ENCODE measurements at regions not wholly inside any gene's neighbourhood (a gene's known extent, or its start where the extent isn't known, plus 50 kb on each side); places are given as distances from the start of the nearest gene placed in this dataset.

DNA sequence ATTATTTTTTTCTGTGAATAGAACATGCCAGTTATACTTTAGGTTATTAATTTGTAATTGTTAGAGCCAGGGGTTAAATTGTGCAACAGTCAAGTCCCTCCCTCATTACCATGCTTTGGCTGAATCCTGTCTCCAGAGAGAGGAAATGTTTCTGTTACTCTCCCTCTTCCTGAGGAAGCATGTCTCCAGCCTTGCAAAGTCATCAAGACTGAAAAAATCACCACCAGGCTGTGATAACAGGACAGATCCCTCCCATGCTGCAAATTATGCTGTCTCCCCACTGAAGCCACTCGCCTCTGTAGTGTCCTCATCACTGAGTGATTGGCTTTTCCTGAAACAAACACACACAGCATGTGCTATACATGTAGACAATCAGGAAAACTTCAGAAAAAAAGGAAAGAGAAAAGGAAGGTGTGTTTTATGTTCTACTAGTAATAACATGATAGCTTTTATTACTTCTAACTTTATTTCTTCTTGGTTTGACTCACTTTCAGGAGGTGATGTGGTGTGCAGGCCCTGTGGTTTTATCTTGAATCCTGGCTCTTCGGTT is 290.0 kb upstream of the JAG1 start:
- TF ChIP-seq, protein P1, sequence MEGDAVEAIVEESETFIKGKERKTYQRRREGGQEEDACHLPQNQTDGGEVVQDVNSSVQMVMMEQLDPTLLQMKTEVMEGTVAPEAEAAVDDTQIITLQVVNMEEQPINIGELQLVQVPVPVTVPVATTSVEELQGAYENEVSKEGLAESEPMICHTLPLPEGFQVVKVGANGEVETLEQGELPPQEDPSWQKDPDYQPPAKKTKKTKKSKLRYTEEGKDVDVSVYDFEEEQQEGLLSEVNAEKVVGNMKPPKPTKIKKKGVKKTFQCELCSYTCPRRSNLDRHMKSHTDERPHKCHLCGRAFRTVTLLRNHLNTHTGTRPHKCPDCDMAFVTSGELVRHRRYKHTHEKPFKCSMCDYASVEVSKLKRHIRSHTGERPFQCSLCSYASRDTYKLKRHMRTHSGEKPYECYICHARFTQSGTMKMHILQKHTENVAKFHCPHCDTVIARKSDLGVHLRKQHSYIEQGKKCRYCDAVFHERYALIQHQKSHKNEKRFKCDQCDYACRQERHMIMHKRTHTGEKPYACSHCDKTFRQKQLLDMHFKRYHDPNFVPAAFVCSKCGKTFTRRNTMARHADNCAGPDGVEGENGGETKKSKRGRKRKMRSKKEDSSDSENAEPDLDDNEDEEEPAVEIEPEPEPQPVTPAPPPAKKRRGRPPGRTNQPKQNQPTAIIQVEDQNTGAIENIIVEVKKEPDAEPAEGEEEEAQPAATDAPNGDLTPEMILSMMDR (IDR thresholded peaks at IDR 0.05) = no peak
- TF ChIP-seq, protein P2, sequence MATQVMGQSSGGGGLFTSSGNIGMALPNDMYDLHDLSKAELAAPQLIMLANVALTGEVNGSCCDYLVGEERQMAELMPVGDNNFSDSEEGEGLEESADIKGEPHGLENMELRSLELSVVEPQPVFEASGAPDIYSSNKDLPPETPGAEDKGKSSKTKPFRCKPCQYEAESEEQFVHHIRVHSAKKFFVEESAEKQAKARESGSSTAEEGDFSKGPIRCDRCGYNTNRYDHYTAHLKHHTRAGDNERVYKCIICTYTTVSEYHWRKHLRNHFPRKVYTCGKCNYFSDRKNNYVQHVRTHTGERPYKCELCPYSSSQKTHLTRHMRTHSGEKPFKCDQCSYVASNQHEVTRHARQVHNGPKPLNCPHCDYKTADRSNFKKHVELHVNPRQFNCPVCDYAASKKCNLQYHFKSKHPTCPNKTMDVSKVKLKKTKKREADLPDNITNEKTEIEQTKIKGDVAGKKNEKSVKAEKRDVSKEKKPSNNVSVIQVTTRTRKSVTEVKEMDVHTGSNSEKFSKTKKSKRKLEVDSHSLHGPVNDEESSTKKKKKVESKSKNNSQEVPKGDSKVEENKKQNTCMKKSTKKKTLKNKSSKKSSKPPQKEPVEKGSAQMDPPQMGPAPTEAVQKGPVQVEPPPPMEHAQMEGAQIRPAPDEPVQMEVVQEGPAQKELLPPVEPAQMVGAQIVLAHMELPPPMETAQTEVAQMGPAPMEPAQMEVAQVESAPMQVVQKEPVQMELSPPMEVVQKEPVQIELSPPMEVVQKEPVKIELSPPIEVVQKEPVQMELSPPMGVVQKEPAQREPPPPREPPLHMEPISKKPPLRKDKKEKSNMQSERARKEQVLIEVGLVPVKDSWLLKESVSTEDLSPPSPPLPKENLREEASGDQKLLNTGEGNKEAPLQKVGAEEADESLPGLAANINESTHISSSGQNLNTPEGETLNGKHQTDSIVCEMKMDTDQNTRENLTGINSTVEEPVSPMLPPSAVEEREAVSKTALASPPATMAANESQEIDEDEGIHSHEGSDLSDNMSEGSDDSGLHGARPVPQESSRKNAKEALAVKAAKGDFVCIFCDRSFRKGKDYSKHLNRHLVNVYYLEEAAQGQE (IDR thresholded peaks at IDR 0.05; ENCODE audit: insufficient read depth in 1 of 2, low read depth in 2 of 2, low read length in 1 of 2) = no peak
- TF ChIP-seq POLR2AphosphoS5 (IDR thresholded peaks at IDR 0.05; ENCODE audit: low read depth, low read length) (no peak), SIN3A (IDR thresholded peaks at IDR 0.05; ENCODE audit: borderline replicate concordance, insufficient read depth, low read depth, low read length) (no peak), TCF7L2 (IDR thresholded peaks at IDR 0.05; ENCODE audit: low read depth, low read length) (no peak)

Measured in Panc1 (cell line).